ENCODE measurements at regions not wholly inside any gene's neighbourhood (a gene's known extent, or its start where the extent isn't known, plus 50 kb on each side); places are given as distances from the start of the nearest gene placed in this dataset.
"Not testable (repeated sequence)": the region's sequence is repeated elsewhere in the genome, so short reads cannot be mapped to it uniquely, and the experiment has no call there.

DNA sequence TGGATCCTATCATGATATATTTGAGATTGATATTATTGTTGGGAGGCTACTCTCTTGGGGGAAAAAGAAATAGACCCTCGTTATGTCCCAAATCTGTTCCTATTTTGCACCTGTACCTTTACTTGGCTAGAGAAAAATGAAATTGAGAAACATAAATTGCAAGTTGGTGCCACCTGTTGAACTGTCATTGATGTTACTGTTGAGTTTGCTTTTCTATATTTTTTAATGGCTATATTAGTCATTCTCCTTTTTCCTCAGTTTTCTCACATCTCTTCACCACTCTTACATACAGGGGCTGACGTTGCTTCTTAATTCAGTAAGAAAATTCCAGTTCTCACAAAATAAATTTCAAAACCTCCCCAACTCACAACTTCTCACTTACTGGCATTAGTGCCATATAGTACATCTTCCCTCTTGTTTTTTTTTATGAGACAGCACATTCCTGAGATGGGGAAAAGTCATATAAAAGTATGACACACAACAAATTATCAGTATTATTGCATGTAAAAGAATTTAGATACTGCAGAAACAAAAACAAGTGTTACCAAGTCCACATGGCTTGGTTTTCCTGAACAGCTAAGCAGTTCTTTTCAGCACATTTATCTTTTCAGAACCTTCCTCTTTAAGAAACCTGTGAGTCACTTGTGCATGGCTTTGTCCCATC lies 348.3 kb upstream of the DSEL start:
- no peak for DNase-seq (ENCODE audit: low spot score)

- DNase-seq (ENCODE audit: low spot score) = no peak
Observed at GRCh38 chr18:67862069-67862468, 345.5 kb upstream of the DSEL start.

DNA sequence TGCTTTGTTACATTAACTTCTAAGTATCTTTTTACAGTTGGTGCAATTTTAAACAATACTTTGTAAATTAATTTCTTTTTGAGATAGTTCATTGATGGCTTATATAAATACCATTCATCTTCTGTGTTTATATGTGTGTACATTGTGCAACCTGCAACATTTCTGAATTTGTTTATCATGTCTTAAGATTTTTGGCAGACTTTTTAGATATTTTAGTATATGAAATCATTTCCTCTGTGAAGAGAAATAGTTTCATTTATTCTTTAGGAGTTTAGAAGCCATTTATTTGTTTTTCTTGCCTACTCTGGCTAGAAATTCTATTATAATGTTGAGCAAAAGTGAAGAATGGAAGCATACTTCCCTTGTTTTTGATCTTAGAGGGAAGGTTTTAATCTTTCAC lies 337.8 kb upstream of the DSEL start:
- DNase-seq (ENCODE audit: low spot score) = no peak

DNA sequence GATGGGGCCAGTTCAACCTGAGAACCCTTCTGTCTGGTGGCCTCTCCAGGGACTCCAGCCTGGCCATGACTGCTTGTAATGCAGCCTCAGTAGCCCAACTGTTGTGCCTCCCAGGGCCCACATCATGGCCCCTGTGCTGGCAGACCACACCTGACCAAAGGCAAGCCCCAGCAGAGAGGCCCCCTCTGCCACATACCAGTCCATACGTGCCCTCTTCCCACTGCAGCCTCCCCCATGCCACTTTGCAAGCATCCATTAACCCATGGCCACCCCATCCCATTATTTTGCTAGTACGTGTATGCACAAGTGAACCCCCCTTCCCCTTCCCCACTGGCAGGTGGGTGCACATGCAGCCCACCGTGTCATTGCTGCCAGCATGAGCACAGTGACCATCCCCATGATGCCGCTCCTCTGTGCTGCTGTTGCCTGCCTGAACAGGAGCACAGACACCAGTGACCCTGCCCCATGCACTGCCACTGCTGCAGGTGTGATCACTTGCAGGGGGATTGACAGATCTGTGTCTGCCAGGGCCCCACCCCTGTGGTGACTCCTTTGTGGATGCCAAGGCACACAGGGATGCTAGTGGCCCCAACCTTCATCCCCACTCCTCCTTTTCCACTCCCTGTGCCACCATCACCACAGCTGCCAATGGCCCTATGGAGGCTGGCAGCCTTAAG lies 330.0 kb upstream of the DSEL start:
- no peak for DNase-seq (ENCODE audit: low spot score)

GRCh38 chr18:67845035-67845434 lies 328.5 kb upstream of the DSEL start:
- no peak for DNase-seq (ENCODE audit: low spot score)

DNA sequence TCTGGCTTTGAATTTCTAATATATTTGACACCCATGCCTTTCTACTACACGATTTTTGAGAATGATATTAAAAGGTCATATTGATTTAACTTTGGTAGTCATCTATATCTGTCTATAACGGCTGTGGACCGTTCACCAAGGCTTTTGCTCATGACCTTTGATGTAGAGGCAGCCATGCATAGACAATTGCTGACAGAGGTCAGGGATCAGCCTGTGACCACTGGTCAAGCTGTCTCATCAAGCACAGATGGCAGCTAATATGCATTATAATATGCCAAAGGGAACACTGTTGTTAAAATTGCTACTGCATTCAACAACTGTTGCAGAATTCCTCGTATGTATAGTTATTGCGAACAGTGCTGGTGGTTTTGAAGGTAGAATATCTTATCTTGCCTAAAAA lies 323.9 kb upstream of the DSEL start:
- no peak for DNase-seq (ENCODE audit: low spot score)

DNA sequence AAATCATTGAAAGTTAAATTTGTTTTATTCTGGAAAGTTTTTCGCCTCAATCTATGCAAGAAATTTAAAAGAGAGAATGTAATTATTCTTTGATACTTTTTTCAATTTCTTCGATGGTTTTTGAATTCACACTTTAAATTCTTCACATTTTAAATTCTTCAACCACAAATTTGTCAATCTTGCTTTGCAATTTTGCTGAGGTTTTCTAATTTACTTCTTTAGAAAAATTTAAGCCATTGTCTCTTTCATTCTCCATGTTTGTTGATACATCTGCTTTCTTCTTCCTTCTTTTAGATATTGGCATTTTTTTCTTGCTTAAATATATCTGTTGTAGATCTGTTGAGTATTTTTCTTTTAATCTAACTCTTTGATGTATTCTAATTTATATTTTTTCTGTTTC lies 301.9 kb upstream of the DSEL start:
- no peak for DNase-seq (ENCODE audit: low spot score)

GRCh38 chr18:67815280-67815679 lies 298.8 kb upstream of the DSEL start:
- no peak for DNase-seq (ENCODE audit: low spot score)

DNA sequence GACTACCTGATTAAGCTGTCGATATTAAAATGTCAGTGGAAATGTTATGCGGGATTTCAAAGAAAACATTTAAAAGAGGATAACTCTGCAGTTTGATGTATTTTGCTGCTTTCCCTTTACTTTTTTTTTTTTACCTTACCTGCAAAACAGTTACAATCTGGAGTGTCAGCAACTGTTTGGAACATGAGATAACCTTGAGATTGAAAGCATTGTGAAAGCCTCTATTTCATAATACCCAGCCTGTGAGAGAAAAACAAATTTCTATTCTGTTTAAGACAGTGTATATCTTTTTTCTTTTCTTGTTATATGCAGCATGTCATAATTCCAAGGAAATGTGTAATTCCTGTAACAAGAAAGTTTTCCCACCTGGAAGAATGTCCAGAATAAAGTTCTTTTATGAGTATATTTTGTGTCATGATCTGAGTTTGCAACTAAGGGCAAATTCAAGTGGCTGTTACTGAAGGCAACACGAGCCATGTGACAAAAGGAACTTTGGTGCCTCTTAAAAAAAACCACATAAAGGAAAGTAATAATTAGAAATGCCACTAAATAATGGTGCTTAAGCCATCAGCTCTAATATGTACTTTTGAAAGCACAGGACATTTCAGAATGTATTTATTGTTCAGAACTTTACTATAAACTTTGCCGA lies 297.0 kb upstream of the DSEL start:
- no peak for DNase-seq (ENCODE audit: low spot score)

- DNase-seq (ENCODE audit: low spot score) = no peak
Observed at GRCh38 chr18:67805261-67805660, 288.7 kb upstream of the DSEL start.

- no peak for DNase-seq (ENCODE audit: low spot score)
Observed at GRCh38 chr18:67794521-67794920, 278.0 kb upstream of the DSEL start.

- DNase-seq (ENCODE audit: low spot score) = no peak
Observed at GRCh38 chr18:67790527-67790926, 274.0 kb upstream of the DSEL start.

GRCh38 chr18:67789165-67789545 lies 272.6 kb upstream of the DSEL start:
- no peak for DNase-seq (ENCODE audit: low spot score)

DNA sequence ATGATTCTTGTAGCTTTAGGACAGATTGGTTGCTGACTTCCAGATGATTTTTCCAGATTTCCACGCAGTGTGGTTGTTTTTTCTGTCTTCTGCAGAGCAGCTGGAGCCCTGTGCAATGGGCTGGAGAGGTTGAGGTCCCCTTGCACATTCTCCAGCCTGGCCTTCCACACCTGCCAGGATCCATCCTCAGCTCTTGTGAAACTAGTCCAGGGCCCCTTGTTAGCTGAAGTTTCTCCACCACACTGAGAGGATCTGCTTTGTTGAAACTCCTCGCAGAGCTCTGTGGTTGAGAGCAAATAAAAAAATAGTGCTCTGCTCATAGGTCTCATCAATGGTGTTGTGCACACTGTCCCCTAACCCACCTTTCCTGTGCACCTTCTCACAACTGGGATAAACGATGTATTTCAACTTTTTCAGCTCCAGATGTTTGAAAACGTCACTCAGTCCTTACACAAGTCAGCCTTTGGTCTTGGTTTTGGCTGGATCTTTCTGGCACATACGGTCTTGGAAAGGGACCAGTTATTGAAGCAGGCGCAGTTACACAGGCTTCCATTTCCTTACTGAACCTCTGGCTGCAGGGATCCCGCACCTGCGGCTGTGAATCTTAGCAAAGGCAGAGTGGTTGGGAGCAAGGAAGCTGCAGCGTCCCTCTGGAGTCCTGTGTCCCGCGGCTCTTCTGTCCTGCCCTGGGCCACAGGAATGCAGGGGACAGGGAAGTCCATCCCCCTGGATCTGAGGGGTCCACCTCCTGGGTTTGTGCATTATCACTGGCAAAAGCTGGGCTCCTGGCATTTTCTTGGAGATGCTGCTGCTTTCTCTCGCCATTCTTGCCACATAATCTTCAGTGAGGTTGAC lies 272.0 kb upstream of the DSEL start:
- no peak for DNase-seq (ENCODE audit: low spot score)

GRCh38 chr18:67783196-67783946 lies 266.9 kb upstream of the DSEL start:
- DNase-seq (ENCODE audit: low spot score) = no peak

GRCh38 chr18:67778016-67778415 lies 261.5 kb upstream of the DSEL start:
- DNase-seq (ENCODE audit: low spot score) = no peak

GRCh38 chr18:67776929-67777328 lies 260.4 kb upstream of the DSEL start:
- DNase-seq (ENCODE audit: low spot score) = no peak

- no peak for DNase-seq (ENCODE audit: low spot score)
Observed at GRCh38 chr18:67771271-67771670, 254.8 kb upstream of the DSEL start.

GRCh38 chr18:67770520-67770919 lies 254.0 kb upstream of the DSEL start:
- no peak for DNase-seq (ENCODE audit: low spot score)

DNA sequence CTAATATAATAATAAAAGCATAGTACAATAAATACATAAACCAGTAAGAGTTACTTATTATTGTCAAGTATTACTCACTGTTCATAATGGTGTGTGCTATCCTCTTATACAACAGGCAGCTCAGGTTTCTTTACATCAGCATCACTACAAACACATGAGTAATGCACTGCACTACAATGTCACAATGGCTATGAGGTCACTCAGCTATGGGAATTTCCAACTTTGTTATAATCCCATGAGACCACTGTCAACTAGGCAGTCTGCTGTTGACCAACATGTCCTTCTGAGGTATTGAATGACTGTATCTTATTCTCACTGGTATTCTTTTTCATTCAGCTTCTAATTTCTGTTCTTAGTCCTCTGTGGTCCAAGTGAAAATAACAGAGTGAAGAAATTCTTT lies 250.4 kb upstream of the DSEL start:
- no peak for DNase-seq (ENCODE audit: low spot score)

DNA sequence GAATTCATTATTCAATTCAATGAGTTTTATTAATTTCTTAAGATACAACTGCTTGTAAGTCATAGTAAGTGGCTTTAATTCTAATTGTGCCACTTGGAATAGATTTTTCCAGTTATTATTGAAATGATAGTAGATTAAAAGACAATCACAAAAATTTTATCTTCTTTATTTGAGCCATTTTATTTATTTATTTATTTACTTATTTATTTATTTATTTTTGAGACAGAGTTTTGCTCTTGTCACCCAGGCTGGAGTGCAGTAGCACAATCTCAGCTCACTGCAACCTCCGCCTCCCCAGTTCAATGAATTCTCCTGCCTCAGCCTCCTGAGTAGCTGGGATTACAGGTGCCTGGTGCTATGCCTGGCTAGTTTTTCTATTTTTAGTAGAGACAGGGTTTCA lies 235.7 kb upstream of the DSEL start:
- DNase-seq (ENCODE audit: low spot score) = not testable (repeated sequence)

DNA sequence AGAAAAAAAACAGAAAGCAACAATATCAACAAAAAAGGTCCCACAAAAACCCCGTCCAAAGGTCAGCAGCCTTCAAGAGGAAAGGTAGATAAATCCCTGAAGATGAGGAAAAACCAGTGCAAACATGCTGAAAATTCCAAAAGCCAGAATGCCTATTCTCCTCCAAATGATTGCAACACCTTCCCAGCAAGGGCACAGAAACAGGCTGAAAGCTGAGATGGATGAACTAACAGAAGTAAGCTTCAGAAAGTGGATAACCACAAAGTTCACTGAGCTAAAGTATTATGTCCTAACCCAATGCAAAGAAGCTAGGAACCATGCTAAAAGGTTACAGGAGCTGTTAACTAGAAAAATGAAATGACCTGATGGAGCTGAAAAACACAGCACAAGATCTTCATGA lies 226.4 kb upstream of the DSEL start:
- no peak for DNase-seq (ENCODE audit: low spot score)

Measured in germinal center (tissue), 1 donor.